HEK293T (cell line): ENCODE measurements at regions not wholly inside any gene's neighbourhood (a gene's known extent, or its start where the extent isn't known, plus 50 kb on each side); places are given as distances from the start of the nearest gene placed in this dataset.

Source experiments
- BHLHE40 ChIP-seq: fragments of 450-650 bp; IDR thresholded peaks from 2 replicates; pipeline ENCODE4 v1.6.1; 2016; ENCODE audit warnings: mild to moderate bottlenecking, moderate library complexity, borderline replicate concordance
- FOXM1 ChIP-seq: fragments of 450-650 bp; IDR thresholded peaks from 2 replicates; pipeline ENCODE4 v1.6.1; 2017; ENCODE audit warnings: mild to moderate bottlenecking, borderline replicate concordance
- SP1 ChIP-seq: fragments of 450-650 bp; IDR thresholded peaks from 2 replicates; pipeline ENCODE4 v1.6.1; 2017
- SUZ12 ChIP-seq: fragments of 450-650 bp; IDR thresholded peaks from 2 replicates; pipeline ENCODE4 v1.6.1; 2016; ENCODE audit warnings: mild to moderate bottlenecking
- TARDBP ChIP-seq: fragments of 450-650 bp; IDR thresholded peaks from 2 replicates; pipeline ENCODE4 v1.6.1; 2016
- ZNF384 ChIP-seq: fragments of 450-650 bp; IDR thresholded peaks from 2 replicates; pipeline ENCODE4 v1.6.1; 2016
- TF ChIP-seq, protein P1 (sequence below): fragments of 450-650 bp; IDR thresholded peaks from 2 replicates; pipeline ENCODE4 v1.6.1; 2016

DNA sequence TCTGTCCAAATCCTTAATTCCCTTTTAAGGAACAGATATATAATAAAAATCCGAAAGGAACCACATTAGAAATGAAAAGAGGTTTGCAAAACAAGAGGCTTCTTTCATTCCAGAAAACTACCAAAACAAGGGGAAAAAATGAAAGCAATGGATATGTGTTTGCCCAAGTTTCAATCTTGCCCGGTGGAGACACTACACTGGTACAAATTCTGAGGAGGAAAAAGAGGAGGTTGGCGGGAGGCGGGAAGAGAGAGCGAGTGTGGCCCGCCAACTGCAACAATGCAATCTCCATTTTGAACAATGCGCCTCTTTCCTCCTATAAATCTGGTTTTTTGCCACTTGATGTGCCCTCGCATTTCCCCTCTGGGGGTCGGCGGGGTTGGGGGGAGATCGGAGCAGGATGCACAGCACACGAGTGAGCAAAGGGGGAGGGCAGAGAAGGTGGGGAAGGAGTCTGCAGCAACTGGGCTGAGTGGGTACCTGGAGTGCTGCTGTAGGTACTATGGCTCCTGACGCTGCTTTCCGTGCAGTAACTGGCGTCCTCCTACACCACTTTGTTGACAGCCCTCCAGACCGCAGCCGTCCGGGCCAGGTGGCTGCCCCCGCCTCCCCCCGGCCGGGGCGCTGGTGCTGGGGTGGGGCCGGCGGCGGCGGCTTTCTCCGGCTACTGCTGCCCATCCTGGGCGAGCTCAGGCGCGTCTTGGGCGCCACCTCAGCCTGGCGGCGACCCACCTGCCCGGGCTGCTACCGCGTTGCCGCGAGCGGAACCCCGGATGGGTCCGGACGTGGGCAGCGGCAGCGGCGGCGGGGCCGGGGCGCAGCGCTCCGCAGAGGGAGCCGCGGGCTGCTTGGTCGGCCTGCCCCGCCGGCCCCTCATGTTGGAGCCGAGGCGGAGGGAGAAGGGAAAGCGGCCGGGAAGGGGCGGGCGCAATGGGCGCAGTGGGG lies 93.8 kb upstream of the PLEKHM1 start:
- TF ChIP-seq BHLHE40 (no peak), TARDBP (no peak), FOXM1 (no peak), SUZ12 (no peak), SP1 (no peak), ZNF384 (no peak)
- TF ChIP-seq, protein P1, sequence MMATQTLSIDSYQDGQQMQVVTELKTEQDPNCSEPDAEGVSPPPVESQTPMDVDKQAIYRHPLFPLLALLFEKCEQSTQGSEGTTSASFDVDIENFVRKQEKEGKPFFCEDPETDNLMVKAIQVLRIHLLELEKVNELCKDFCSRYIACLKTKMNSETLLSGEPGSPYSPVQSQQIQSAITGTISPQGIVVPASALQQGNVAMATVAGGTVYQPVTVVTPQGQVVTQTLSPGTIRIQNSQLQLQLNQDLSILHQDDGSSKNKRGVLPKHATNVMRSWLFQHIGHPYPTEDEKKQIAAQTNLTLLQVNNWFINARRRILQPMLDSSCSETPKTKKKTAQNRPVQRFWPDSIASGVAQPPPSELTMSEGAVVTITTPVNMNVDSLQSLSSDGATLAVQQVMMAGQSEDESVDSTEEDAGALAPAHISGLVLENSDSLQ, result no peak
